PC-3 (cell line): ENCODE measurements at regions not wholly inside any gene's neighbourhood (a gene's known extent, or its start where the extent isn't known, plus 50 kb on each side); places are given as distances from the start of the nearest gene placed in this dataset.
"Not testable (repeated sequence)": the region's sequence is repeated elsewhere in the genome, so short reads cannot be mapped to it uniquely, and the experiment has no call there.

Source experiments
- ATAC-seq: fragments of 200-7000 bp; cut with Tn5 transposase; 2 replicates; pipeline ENCODE4 v1.9.1; 2020; ENCODE audit warnings: mild to moderate bottlenecking, moderate library complexity
- BruUV-seq: library from RNA; stranded (reverse); fragments of 400-500 nt; replicated peaks from 2 replicates; lab custom pipeline; 2021; lab: Mats Ljungman, UMichigan
- CTCF ChIA-PET: fragments of 300-600 bp; sonication (Branson Sonifier 250); formaldehyde crosslinking; loops from one replicate; lab custom pipeline; 2022; ENCODE audit warnings: antibody characterized with exemption; lab: Charles Lee
- POLR2A ChIA-PET: fragments of 300-600 bp; sonication (Branson Sonifier 250); formaldehyde crosslinking; loops from one replicate; lab custom pipeline; 2022; ENCODE audit warnings: antibody characterized with exemption; ENCODE audit not compliant: unreplicated experiment; lab: Charles Lee
- DNase-seq: peaks from one replicate; pipeline ENCODE4 v3.0.0-alpha.2; 2015
- H2AFZ ChIP-seq: fragments of 300-600 bp; sonication (generic); 2 replicates; pipeline ENCODE4 v1.6.0; 2016; ENCODE audit warnings: antibody characterized with exemption, low read length
- H3F3A ChIP-seq: fragments of 300-600 bp; sonication (generic); one replicate; pipeline ENCODE4 v1.6.0; 2017; ENCODE audit warnings: antibody characterized with exemption, low read length, control low read depth, mild to moderate bottlenecking; ENCODE audit not compliant: unreplicated experiment
- H3K27ac ChIP-seq: fragments of 300-600 bp; sonication (generic); 2 replicates; pipeline ENCODE4 v1.5.1; 2016; ENCODE audit warnings: mild to moderate bottlenecking, low read length
- H3K27me3 ChIP-seq: fragments of 300-600 bp; sonication (generic); 2 replicates; pipeline ENCODE4 v1.6.1; 2016; ENCODE audit warnings: low read length, mixed read lengths
- H3K36me3 ChIP-seq: fragments of 300-600 bp; sonication (generic); 2 replicates; pipeline ENCODE4 v1.6.1; 2016; ENCODE audit warnings: low read depth, mixed run types, low read length, mixed read lengths
- H3K4me1 ChIP-seq: fragments of 300-600 bp; sonication (generic); 2 replicates; pipeline ENCODE4 v1.5.1; 2016; ENCODE audit warnings: low read length; ENCODE audit not compliant: insufficient read depth
- H3K4me2 ChIP-seq: fragments of 300-600 bp; sonication (generic); 2 replicates; pipeline ENCODE4 v1.6.0; 2016; ENCODE audit warnings: low read length
- H3K4me3 ChIP-seq: fragments of 300-600 bp; sonication (generic); 2 replicates; pipeline ENCODE4 v1.5.1; 2016; ENCODE audit warnings: mild to moderate bottlenecking, low read length, mixed read lengths
- H3K79me2 ChIP-seq: fragments of 300-600 bp; sonication (generic); 2 replicates; pipeline ENCODE4 v1.6.1; 2017; ENCODE audit warnings: low read length, mixed read lengths
- H3K9ac ChIP-seq: fragments of 300-600 bp; sonication (generic); 2 replicates; pipeline ENCODE4 v1.6.0; 2016; ENCODE audit warnings: mild to moderate bottlenecking, low read length
- H3K9me2 ChIP-seq: fragments of 300-600 bp; sonication (generic); replicated peaks from 2 replicates; pipeline ENCODE4 v1.6.1; 2016; ENCODE audit warnings: mixed run types, low read length, mixed read lengths
- H3K9me3 ChIP-seq: fragments of 300-600 bp; sonication (generic); 2 replicates; pipeline ENCODE4 v1.6.1; 2016; ENCODE audit warnings: low read length, mixed read lengths
- H4K20me1 ChIP-seq: fragments of 300-600 bp; sonication (generic); 2 replicates; pipeline ENCODE4 v1.6.1; 2016; ENCODE audit warnings: low read length, mixed read lengths
- EZH2 ChIP-seq: fragments of 300-600 bp; sonication (generic); IDR thresholded peaks from one replicate; pipeline ENCODE4 v1.6.1; 2017; ENCODE audit warnings: antibody characterized with exemption, mild to moderate bottlenecking, low read length; ENCODE audit not compliant: unreplicated experiment
- EZH2phosphoT487 ChIP-seq: fragments of 300-600 bp; sonication (generic); IDR thresholded peaks from 2 replicates; pipeline ENCODE4 v1.6.1; 2018; ENCODE audit warnings: mild to moderate bottlenecking, antibody characterized with exemption, low read length, borderline replicate concordance
- intact Hi-C: fragments of 100-400 bp; cut with micrococcal nuclease; formaldehyde crosslinking; loops from 2 replicates; pipeline ENCODE4 v1.9.0; 2023
- TF ChIP-seq, protein P1 (sequence below): fragments of 300-600 bp; sonication (generic); conservative IDR thresholded peaks from 2 replicates; pipeline ENCODE4 v1.5.1; 2017; ENCODE audit warnings: antibody characterized with exemption, low read depth, mild to moderate bottlenecking, low read length

DNA sequence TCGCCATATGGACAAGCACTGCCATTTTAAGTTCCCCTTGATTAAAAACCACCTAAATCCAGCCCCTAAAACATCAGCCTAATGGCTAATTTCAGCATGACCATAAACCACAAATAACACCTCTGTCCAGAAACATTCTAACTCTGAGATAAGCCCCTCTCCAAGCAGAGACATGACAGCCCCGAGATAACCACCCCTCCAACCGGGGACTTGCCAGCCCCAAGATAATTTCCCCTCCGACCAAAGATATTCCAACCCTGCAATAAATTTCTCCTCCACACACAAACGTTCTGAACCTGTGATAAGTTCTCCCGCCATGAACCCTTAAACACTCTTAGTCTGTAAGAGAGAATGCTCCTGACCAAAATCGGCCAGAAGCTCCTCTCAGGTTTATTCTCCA, 586.8 kb downstream of the EDEM1 start:
- Histone ChIP-seq H3F3A (no peaks in the 10 kb centered on the region), H3K9me2 (no peaks in the 10 kb centered on the region), H3K9ac (no peak overlapping the region), H3K79me2 (no peaks in the 10 kb centered on the region), H2AFZ (no peak overlapping the region), H3K27me3 (no peaks in the 10 kb centered on the region), H4K20me1 (no peaks in the 10 kb centered on the region), H3K4me2 (no peak overlapping the region), H3K4me3 (no peak overlapping the region), H3K36me3 (no peaks in the 10 kb centered on the region), H3K9me3 (no peaks in the 10 kb centered on the region), H3K27ac (no peak overlapping the region), H3K4me1 (no peaks in the 10 kb centered on the region)
- CTCF ChIA-PET = no interaction called here
- DNase-seq (no peak), ATAC-seq (no peak)
- intact Hi-C loops = no loop called here
- TF ChIP-seq, protein P1, sequence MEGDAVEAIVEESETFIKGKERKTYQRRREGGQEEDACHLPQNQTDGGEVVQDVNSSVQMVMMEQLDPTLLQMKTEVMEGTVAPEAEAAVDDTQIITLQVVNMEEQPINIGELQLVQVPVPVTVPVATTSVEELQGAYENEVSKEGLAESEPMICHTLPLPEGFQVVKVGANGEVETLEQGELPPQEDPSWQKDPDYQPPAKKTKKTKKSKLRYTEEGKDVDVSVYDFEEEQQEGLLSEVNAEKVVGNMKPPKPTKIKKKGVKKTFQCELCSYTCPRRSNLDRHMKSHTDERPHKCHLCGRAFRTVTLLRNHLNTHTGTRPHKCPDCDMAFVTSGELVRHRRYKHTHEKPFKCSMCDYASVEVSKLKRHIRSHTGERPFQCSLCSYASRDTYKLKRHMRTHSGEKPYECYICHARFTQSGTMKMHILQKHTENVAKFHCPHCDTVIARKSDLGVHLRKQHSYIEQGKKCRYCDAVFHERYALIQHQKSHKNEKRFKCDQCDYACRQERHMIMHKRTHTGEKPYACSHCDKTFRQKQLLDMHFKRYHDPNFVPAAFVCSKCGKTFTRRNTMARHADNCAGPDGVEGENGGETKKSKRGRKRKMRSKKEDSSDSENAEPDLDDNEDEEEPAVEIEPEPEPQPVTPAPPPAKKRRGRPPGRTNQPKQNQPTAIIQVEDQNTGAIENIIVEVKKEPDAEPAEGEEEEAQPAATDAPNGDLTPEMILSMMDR = no peak
- TF ChIP-seq EZH2 (no peak), EZH2phosphoT487 (no peak)
- POLR2A ChIA-PET = no interaction called here
- no TSS peak for BruUV-seq

DNA sequence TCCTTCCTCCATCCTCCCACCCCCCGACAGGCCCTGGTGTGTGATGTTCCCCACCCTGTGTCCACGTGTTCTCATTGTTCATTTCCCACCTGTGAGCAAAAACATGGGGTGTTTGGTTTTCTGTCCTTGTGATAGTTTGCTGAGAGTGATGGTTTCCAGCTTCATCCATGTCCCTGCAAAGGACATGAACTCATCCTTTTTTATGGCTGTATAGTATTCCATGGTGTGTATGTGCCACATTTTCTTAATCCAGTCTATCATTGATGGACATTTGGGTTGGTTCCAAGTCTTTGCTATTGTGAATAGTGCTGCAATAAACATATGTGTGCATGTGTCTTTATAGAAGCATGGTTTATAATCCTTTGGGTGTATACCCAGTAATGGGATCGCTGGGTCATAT, 587.6 kb downstream of the EDEM1 start:
- H2AFZ ChIP-seq, H3K4me2 ChIP-seq, CTCF ChIA-PET, intact Hi-C loops, POLR2A ChIA-PET, H3K27me3 ChIP-seq, H3K4me3 ChIP-seq, H4K20me1 ChIP-seq, DNase-seq, H3K79me2 ChIP-seq, H3K27ac ChIP-seq, H3K9me3 ChIP-seq, H3K9me2 ChIP-seq, H3K4me1 ChIP-seq, H3K9ac ChIP-seq, ATAC-seq, H3F3A ChIP-seq, H3K36me3 ChIP-seq, BruUV-seq: not testable (repeated sequence)

DNA sequence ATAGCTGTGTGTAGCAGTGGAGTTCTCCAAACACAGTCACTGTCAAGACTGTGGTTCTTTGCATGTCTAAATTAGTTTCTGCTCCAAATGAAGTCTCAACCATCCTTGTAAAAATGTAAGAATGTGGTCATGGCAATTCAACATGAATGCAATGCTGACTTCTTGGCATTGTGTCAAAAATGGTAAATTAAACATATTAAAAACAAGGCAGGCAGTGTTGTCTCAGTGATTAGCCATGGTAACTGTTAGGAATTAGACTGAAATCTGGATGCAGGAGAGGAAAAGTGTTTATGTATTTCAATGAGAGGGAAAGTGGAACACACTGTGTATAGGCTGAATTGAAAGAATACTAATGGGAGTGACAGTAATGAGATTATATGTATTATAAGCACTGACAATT, 597.2 kb downstream of the EDEM1 start:
- no peaks in the 10 kb centered on the region for H3K36me3 ChIP-seq
- H3K4me3 ChIP-seq = no peak overlapping the region
- TF ChIP-seq EZH2 = no peak
- no peak for TF ChIP-seq EZH2phosphoT487
- TF ChIP-seq, protein P1 = no peak
- H3K27ac ChIP-seq = no peak overlapping the region
- H3K79me2 ChIP-seq = no peaks in the 10 kb centered on the region
- no peak overlapping the region for H3K9ac ChIP-seq
- no peaks in the 10 kb centered on the region for H3K9me3 ChIP-seq
- H3K9me2 ChIP-seq = no peaks in the 10 kb centered on the region
- no peak overlapping the region for H2AFZ ChIP-seq
- no peaks in the 10 kb centered on the region for H3F3A ChIP-seq
- no TSS peak for BruUV-seq
- ChIA-PET POLR2A (no interaction called here), CTCF (no interaction called here)
- H4K20me1 ChIP-seq = no peaks in the 10 kb centered on the region
- ATAC-seq (no peak), DNase-seq (no peak)
- intact Hi-C loops = no loop called here
- peaks cover 10% of the 10 kb centered on the region for H3K4me1 ChIP-seq
- H3K27me3 ChIP-seq = no peaks in the 10 kb centered on the region
- no peak overlapping the region for H3K4me2 ChIP-seq
